LNCaP clone FGC (cell line): ENCODE measurements at regions not wholly inside any gene's neighbourhood (a gene's known extent, or its start where the extent isn't known, plus 50 kb on each side); places are given as distances from the start of the nearest gene placed in this dataset.

Experiments used
- DNase-seq: peaks from one replicate; pipeline ENCODE4 v3.0.0-alpha.2; 2011; ENCODE audit warnings: low read depth
- H3K4me3 ChIP-seq: 2 replicates; pipeline ENCODE4 v1.5.1; 2011; ENCODE audit warnings: mild to moderate bottlenecking, low read depth, low read length, control low read depth
- CTCF ChIP-seq: IDR thresholded peaks from 2 replicates; pipeline ENCODE4 v1.5.1; 2012; ENCODE audit warnings: mild to moderate bottlenecking; ENCODE audit not compliant: control insufficient read depth, insufficient read depth; ENCODE audit errors: extremely low read depth

DNA sequence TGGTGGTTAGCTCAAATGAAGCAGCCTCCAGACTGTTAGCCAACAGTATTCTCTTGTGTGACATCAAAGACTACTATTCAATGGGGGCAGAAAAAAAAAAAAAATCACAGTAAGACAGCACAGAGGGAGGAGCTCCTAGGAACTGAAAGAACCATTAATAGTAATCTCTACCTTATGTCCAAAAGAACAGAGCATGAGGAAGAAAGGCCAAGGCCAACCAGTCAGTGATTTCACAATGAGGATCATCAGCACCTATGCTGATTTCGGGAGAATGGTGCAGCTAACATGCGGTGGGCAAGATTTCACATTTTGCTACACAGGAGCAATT lies 66.3 kb upstream of the SOX5 start:
- H3K4me3 ChIP-seq = no peak overlapping the region
- DNase-seq = no peak
- no peak for TF ChIP-seq CTCF

GRCh38 chr12:24014915-24015832 lies 65.7 kb upstream of the SOX5 start:
- no peak for DNase-seq
- no peak overlapping the region for H3K4me3 ChIP-seq
- TF ChIP-seq CTCF = no peak

- no peak for TF ChIP-seq CTCF
- no peak overlapping the region for H3K4me3 ChIP-seq
- no peak for DNase-seq
Measured at GRCh38 chr12:24014240-24014639, 64.8 kb upstream of the SOX5 start.

DNA sequence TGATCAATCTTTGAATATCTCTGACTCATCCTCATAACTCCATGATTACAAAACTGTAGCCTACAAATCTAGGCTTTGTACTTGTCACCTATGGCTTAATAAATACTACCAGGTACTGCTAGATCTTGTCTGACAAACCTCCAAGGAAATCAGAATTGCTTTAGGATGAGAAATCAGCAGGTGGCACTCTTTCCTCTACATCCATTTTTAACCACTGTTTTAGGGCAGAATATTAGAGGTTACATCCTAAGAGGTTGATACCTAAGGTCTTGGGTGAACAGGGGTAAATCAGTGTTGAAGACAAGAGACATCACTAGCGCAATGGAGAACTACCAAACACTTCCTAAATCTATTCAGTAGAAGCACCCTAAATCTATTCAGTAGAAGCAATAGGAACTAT lies 63.1 kb upstream of the SOX5 start:
- DNase-seq = no peak
- no peak overlapping the region for H3K4me3 ChIP-seq

GRCh38 chr12:24011927-24012507 lies 62.5 kb upstream of the SOX5 start:
- no peak for TF ChIP-seq CTCF
- DNase-seq = no peak

More for the DNA sequence above, 63.1 kb upstream of the SOX5 start:
- no peak for TF ChIP-seq CTCF

DNA sequence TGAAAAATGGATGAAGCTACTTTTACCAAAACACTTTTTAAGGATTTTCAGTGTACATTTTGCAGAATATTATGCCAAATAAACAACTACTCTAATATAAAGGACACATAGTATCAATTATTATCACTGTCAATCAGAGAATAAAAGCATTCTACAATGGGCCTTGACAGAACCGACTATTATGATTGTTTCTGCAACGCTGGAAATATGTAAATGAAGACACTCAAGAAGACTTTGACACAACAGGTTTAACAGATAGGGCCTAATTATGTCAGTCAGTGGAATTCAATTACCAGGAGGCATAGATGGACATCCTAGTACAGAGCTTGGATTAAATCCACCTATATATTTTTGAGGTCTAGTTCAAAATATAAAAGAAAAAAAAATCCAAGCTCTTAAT lies 58.7 kb upstream of the SOX5 start:
- DNase-seq = no peak
- no peak for TF ChIP-seq CTCF
- no peak overlapping the region for H3K4me3 ChIP-seq

More at GRCh38 chr12:24011927-24012507, 62.5 kb upstream of the SOX5 start:
- H3K4me3 ChIP-seq = no peak overlapping the region
